IPS-18a (cell line): ENCODE measurements at regions not wholly inside any gene's neighbourhood (a gene's known extent, or its start where the extent isn't known, plus 50 kb on each side); places are given as distances from the start of the nearest gene placed in this dataset.

Source experiments
- H3K27ac ChIP-seq: one replicate; pipeline ENCODE4 v1.5.1; 2013; ENCODE audit warnings: low read length
- H3K27me3 ChIP-seq: one replicate; pipeline ENCODE4 v1.6.1; 2013; ENCODE audit warnings: mild to moderate bottlenecking, low read length; ENCODE audit not compliant: control insufficient read depth, insufficient read depth
- H3K36me3 ChIP-seq: one replicate; pipeline ENCODE4 v1.6.1; 2013; ENCODE audit warnings: low read depth, low read length; ENCODE audit not compliant: control insufficient read depth
- H3K4me1 ChIP-seq: one replicate; pipeline ENCODE4 v1.6.1; 2013; ENCODE audit warnings: low read depth, low read length; ENCODE audit not compliant: control insufficient read depth
- H3K4me3 ChIP-seq: one replicate; pipeline ENCODE4 v1.5.1; 2013; ENCODE audit warnings: low read length
- H3K9ac ChIP-seq: one replicate; pipeline ENCODE4 v1.6.1; 2013; ENCODE audit warnings: mild to moderate bottlenecking, low read length, moderate library complexity
- H3K9me3 ChIP-seq: one replicate; pipeline ENCODE4 v1.6.1; 2013; ENCODE audit warnings: low read depth, low read length; ENCODE audit not compliant: control insufficient read depth

GRCh38 chr2:5360081-5360480 lies 332.1 kb upstream of the SOX11 start:
- Histone ChIP-seq H3K4me3 (no peak overlapping the region), H3K36me3 (no peaks in the 10 kb centered on the region), H3K9me3 (no peaks in the 10 kb centered on the region), H3K9ac (no peak overlapping the region), H3K27me3 (no peaks in the 10 kb centered on the region), H3K27ac (no peak overlapping the region), H3K4me1 (no peaks in the 10 kb centered on the region)

GRCh38 chr2:5364361-5364760 lies 327.8 kb upstream of the SOX11 start:
- H3K27ac ChIP-seq: no peak overlapping the region
- no peaks in the 10 kb centered on the region for H3K27me3 ChIP-seq
- H3K36me3 ChIP-seq: no peaks in the 10 kb centered on the region
- H3K4me3 ChIP-seq: no peak overlapping the region
- H3K9me3 ChIP-seq: no peaks in the 10 kb centered on the region
- no peaks in the 10 kb centered on the region for H3K4me1 ChIP-seq
- H3K9ac ChIP-seq: no peak overlapping the region

- Histone ChIP-seq H3K27ac (no peak overlapping the region), H3K4me1 (no peaks in the 10 kb centered on the region), H3K9me3 (no peaks in the 10 kb centered on the region), H3K9ac (no peak overlapping the region), H3K36me3 (no peaks in the 10 kb centered on the region), H3K27me3 (no peaks in the 10 kb centered on the region), H3K4me3 (no peak overlapping the region)
Observed at GRCh38 chr2:5365871-5366461, 326.2 kb upstream of the SOX11 start.

GRCh38 chr2:5367321-5367720 lies 324.9 kb upstream of the SOX11 start:
- Histone ChIP-seq H3K9ac (no peak overlapping the region), H3K36me3 (no peaks in the 10 kb centered on the region)

GRCh38 chr2:5368263-5368662 lies 323.9 kb upstream of the SOX11 start:
- Histone ChIP-seq H3K4me3 (no peak overlapping the region), H3K4me1 (peaks cover 12% of the 10 kb centered on the region), H3K36me3 (no peaks in the 10 kb centered on the region), H3K27me3 (no peaks in the 10 kb centered on the region), H3K27ac (no peak overlapping the region), H3K9ac (no peak overlapping the region), H3K9me3 (no peaks in the 10 kb centered on the region)

More at GRCh38 chr2:5367321-5367720, 324.9 kb upstream of the SOX11 start:
- Histone ChIP-seq H3K9me3 (no peaks in the 10 kb centered on the region), H3K4me3 (no peak overlapping the region), H3K27me3 (no peaks in the 10 kb centered on the region), H3K4me1 (peaks cover 5% of the 10 kb centered on the region), H3K27ac (no peak overlapping the region)

- no peak overlapping the region for H3K9ac ChIP-seq
- H3K4me1 ChIP-seq: peaks cover 25% of the 10 kb centered on the region
- H3K4me3 ChIP-seq: no peak overlapping the region
- H3K27ac ChIP-seq: no peak overlapping the region
- no peaks in the 10 kb centered on the region for H3K27me3 ChIP-seq
- H3K36me3 ChIP-seq: no peaks in the 10 kb centered on the region
- H3K9me3 ChIP-seq: no peaks in the 10 kb centered on the region
Observed at GRCh38 chr2:5369510-5369909, 322.7 kb upstream of the SOX11 start.

GRCh38 chr2:5370158-5370557 lies 322.0 kb upstream of the SOX11 start:
- no peaks in the 10 kb centered on the region for H3K27me3 ChIP-seq
- peaks cover 31% of the 10 kb centered on the region for H3K4me1 ChIP-seq
- no peak overlapping the region for H3K27ac ChIP-seq
- no peaks in the 10 kb centered on the region for H3K9me3 ChIP-seq
- no peak overlapping the region for H3K9ac ChIP-seq
- H3K4me3 ChIP-seq: no peak overlapping the region
- no peaks in the 10 kb centered on the region for H3K36me3 ChIP-seq

- peaks cover 31% of the 10 kb centered on the region for H3K4me1 ChIP-seq
- no peaks in the 10 kb centered on the region for H3K36me3 ChIP-seq
- no peak overlapping the region for H3K9ac ChIP-seq
- no peaks in the 10 kb centered on the region for H3K9me3 ChIP-seq
- peak overlapping the region; percentile 72 for H3K4me3 ChIP-seq
- H3K27ac ChIP-seq: peak overlapping the region; percentile 92
- H3K27me3 ChIP-seq: no peaks in the 10 kb centered on the region
Observed at GRCh38 chr2:5372141-5372540, 320.0 kb upstream of the SOX11 start.

GRCh38 chr2:5373200-5373599 lies 319.0 kb upstream of the SOX11 start:
- H3K27ac ChIP-seq: peak overlapping the region; percentile 92
- no peaks in the 10 kb centered on the region for H3K36me3 ChIP-seq
- peak overlapping the region; percentile 76 for H3K9ac ChIP-seq
- no peaks in the 10 kb centered on the region for H3K27me3 ChIP-seq
- H3K4me1 ChIP-seq: peaks cover 31% of the 10 kb centered on the region
- no peaks in the 10 kb centered on the region for H3K9me3 ChIP-seq
- H3K4me3 ChIP-seq: peak overlapping the region; percentile 72

- Histone ChIP-seq H3K9ac (no peak overlapping the region), H3K9me3 (no peaks in the 10 kb centered on the region), H3K4me1 (peaks cover 31% of the 10 kb centered on the region), H3K27me3 (no peaks in the 10 kb centered on the region), H3K27ac (no peak overlapping the region), H3K36me3 (no peaks in the 10 kb centered on the region), H3K4me3 (no peak overlapping the region)
Observed at GRCh38 chr2:5374762-5375161, 317.4 kb upstream of the SOX11 start.

- Histone ChIP-seq H3K9ac (no peak overlapping the region), H3K27me3 (no peaks in the 10 kb centered on the region), H3K36me3 (no peaks in the 10 kb centered on the region), H3K27ac (no peak overlapping the region), H3K4me3 (no peak overlapping the region), H3K4me1 (peaks cover 26% of the 10 kb centered on the region), H3K9me3 (no peaks in the 10 kb centered on the region)
Observed at GRCh38 chr2:5377323-5377722, 314.9 kb upstream of the SOX11 start.

GRCh38 chr2:5379811-5380210 lies 312.4 kb upstream of the SOX11 start:
- H3K4me1 ChIP-seq: peaks cover 4% of the 10 kb centered on the region
- H3K9me3 ChIP-seq: no peaks in the 10 kb centered on the region
- H3K9ac ChIP-seq: no peak overlapping the region
- no peaks in the 10 kb centered on the region for H3K36me3 ChIP-seq
- H3K27ac ChIP-seq: no peak overlapping the region
- no peak overlapping the region for H3K4me3 ChIP-seq
- H3K27me3 ChIP-seq: no peaks in the 10 kb centered on the region
